ENCODE measurements at regions not wholly inside any gene's neighbourhood (a gene's known extent, or its start where the extent isn't known, plus 50 kb on each side); places are given as distances from the start of the nearest gene placed in this dataset.
"Not testable (repeated sequence)": the region's sequence is repeated elsewhere in the genome, so short reads cannot be mapped to it uniquely, and the experiment has no call there.

GRCh38 chr9:40991100-40991740 lies 137.3 kb downstream of the FOXD4L6 start:
- peaks cover 13% of the 10 kb centered on the region for H3K36me3 Mint-ChIP-seq (ENCODE audit: insufficient read depth)
- H3K4me3 Mint-ChIP-seq; ATAC-seq; DNase-seq; H3K27me3 Mint-ChIP-seq (ENCODE audit: low read depth); H3K9me3 Mint-ChIP-seq: not testable (repeated sequence)
- H3K4me1 Mint-ChIP-seq (ENCODE audit: low read depth): peaks cover 23% of the 10 kb centered on the region

- H3K9me3 Mint-ChIP-seq; DNase-seq; H3K27me3 Mint-ChIP-seq (ENCODE audit: low read depth); H3K4me3 Mint-ChIP-seq; ATAC-seq; H3K4me1 Mint-ChIP-seq (ENCODE audit: low read depth): not testable (repeated sequence)
- peaks cover 11% of the 10 kb centered on the region for H3K36me3 Mint-ChIP-seq (ENCODE audit: insufficient read depth)
These were observed 142.1 kb downstream of the FOXD4L6 start for GRCh38 chr9:40986332-40986731.

GRCh38 chr9:40975351-40975750 lies 153.1 kb downstream of the FOXD4L6 start:
- H3K4me3 Mint-ChIP-seq; H3K36me3 Mint-ChIP-seq (ENCODE audit: insufficient read depth); H3K9me3 Mint-ChIP-seq; H3K4me1 Mint-ChIP-seq (ENCODE audit: low read depth); DNase-seq; H3K27me3 Mint-ChIP-seq (ENCODE audit: low read depth); ATAC-seq: not testable (repeated sequence)

DNA sequence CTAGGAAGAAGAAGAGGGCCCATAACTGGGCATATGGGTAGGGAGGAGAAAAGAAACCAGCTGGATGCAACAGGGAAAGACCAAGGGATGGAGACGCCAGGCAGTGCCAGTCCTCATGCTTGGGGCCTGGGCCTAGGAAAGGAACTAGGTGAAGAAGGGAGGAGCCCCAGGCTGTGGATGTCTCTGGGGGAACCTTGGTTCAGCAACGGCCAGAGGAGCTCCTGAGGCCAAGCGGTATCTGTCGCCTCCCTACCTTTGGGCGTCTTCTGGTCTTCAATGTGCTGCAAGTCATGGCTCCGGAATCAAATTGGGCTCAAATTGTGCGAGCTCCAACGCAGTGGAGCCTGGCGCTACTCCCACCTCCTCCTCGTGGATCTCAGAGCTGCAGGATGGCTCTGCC lies 153.6 kb downstream of the FOXD4L6 start:
- not testable (repeated sequence) for H3K9me3 Mint-ChIP-seq, DNase-seq

DNA sequence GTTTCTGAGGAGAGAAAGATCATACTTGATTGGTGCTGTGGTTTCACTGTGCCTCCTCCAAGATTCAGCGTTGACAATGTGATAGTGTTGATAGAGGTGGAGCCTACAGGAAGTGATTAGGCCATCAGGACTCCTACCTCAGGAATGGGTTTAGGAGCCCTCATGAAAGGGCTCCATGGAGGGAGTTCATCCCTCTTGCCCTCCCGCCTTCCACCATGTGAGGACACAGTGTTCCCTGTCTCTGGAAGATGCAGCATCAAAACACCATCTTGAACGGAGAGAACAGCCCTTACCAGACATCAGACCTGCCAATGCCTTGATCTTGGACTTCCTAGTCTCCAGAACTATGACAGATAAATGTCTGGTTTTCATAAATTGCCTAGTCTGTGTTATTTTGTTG lies 156.7 kb downstream of the FOXD4L6 start:
- not testable (repeated sequence) for H3K27me3 Mint-ChIP-seq (ENCODE audit: low read depth); H3K9me3 Mint-ChIP-seq; H3K4me1 Mint-ChIP-seq (ENCODE audit: low read depth); DNase-seq; H3K4me3 Mint-ChIP-seq; H3K36me3 Mint-ChIP-seq (ENCODE audit: insufficient read depth); ATAC-seq

More for the DNA sequence above, 153.6 kb downstream of the FOXD4L6 start:
- ATAC-seq; H3K36me3 Mint-ChIP-seq (ENCODE audit: insufficient read depth); H3K4me3 Mint-ChIP-seq; H3K4me1 Mint-ChIP-seq (ENCODE audit: low read depth); H3K27me3 Mint-ChIP-seq (ENCODE audit: low read depth): not testable (repeated sequence)

- H3K27me3 Mint-ChIP-seq (ENCODE audit: low read depth); H3K36me3 Mint-ChIP-seq (ENCODE audit: insufficient read depth); H3K4me3 Mint-ChIP-seq; ATAC-seq; H3K9me3 Mint-ChIP-seq; DNase-seq; H3K4me1 Mint-ChIP-seq (ENCODE audit: low read depth): not testable (repeated sequence)
These were observed 158.1 kb downstream of the FOXD4L6 start for GRCh38 chr9:40970340-40970739.

GRCh38 chr9:40962461-40962860 lies 166.0 kb downstream of the FOXD4L6 start:
- not testable (repeated sequence) for H3K4me1 Mint-ChIP-seq (ENCODE audit: low read depth); H3K27me3 Mint-ChIP-seq (ENCODE audit: low read depth); H3K9me3 Mint-ChIP-seq; H3K36me3 Mint-ChIP-seq (ENCODE audit: insufficient read depth); DNase-seq; H3K4me3 Mint-ChIP-seq; ATAC-seq

DNA sequence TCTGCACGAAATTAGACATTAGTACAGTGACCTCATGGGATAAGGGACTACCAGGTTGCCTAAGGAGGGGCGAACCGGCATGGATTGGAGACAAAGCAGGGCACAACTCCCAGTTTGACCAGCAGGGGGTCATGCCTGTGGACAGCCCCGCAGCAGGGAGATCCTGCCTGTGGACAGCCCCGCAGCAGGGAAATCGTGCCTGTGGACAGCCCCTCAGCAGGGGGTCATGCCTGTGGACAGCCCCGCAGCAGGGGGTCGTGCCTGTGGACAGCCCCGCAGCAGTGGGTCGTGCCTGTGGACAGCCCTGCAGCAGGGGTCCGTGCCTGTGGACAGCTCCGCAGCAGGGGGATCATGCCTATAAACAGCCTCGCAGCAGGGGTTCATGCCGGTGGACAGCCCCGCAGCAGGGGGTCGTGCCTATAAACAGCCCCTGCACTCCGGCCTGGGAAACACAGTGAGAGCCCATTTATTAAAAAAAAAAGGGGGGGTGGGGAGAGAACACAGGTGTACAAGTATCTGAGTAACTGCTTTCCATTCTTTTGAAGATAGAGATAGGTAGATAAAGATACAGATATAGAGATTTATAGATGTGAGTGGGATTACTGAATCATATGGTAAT lies 176.5 kb downstream of the FOXD4L6 start:
- not testable (repeated sequence) for H3K27me3 Mint-ChIP-seq (ENCODE audit: low read depth); H3K4me1 Mint-ChIP-seq (ENCODE audit: low read depth); H3K4me3 Mint-ChIP-seq; ATAC-seq; DNase-seq; H3K9me3 Mint-ChIP-seq
- peaks cover 18% of the 10 kb centered on the region for H3K36me3 Mint-ChIP-seq (ENCODE audit: insufficient read depth)

DNA sequence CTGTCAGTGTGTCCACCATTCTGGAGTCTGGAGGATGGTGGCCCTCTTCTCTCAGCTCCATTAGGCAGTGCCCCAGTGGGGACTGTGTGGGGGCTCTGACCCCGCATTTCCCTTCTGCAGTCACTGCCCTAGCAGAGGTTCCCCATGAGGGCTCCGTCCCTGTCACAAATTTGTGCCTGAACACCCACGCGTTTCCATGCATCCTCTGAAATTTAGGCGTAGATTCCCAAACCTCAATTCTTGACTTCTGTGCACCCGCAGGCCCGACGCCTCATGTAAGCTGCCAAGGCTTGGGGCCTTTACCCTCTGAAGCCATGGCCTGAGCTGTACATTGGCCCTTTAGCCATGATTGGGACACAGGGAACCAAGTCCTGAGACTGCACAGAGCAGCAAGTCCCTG lies 182.3 kb downstream of the FOXD4L6 start:
- H3K4me1 Mint-ChIP-seq (ENCODE audit: low read depth); H3K4me3 Mint-ChIP-seq; H3K27me3 Mint-ChIP-seq (ENCODE audit: low read depth); ATAC-seq; DNase-seq; H3K36me3 Mint-ChIP-seq (ENCODE audit: insufficient read depth); H3K9me3 Mint-ChIP-seq: not testable (repeated sequence)

- not testable (repeated sequence) for H3K4me1 Mint-ChIP-seq (ENCODE audit: low read depth); DNase-seq; H3K4me3 Mint-ChIP-seq; H3K27me3 Mint-ChIP-seq (ENCODE audit: low read depth); ATAC-seq; H3K36me3 Mint-ChIP-seq (ENCODE audit: insufficient read depth)
- H3K9me3 Mint-ChIP-seq: peaks cover 12% of the 10 kb centered on the region
These were observed 185.8 kb downstream of the FOXD4L6 start for GRCh38 chr9:40942730-40943129.

- not testable (repeated sequence) for H3K27me3 Mint-ChIP-seq (ENCODE audit: low read depth); H3K4me1 Mint-ChIP-seq (ENCODE audit: low read depth); H3K36me3 Mint-ChIP-seq (ENCODE audit: insufficient read depth); H3K4me3 Mint-ChIP-seq; DNase-seq; ATAC-seq
- H3K9me3 Mint-ChIP-seq: peaks cover 12% of the 10 kb centered on the region
These were observed 188.6 kb downstream of the FOXD4L6 start for GRCh38 chr9:40939888-40940209.

- H3K4me3 Mint-ChIP-seq; H3K27me3 Mint-ChIP-seq (ENCODE audit: low read depth); ATAC-seq; H3K36me3 Mint-ChIP-seq (ENCODE audit: insufficient read depth); DNase-seq; H3K4me1 Mint-ChIP-seq (ENCODE audit: low read depth): not testable (repeated sequence)
- H3K9me3 Mint-ChIP-seq: peaks cover 12% of the 10 kb centered on the region
These were observed 189.1 kb downstream of the FOXD4L6 start for GRCh38 chr9:40939201-40939887.

DNA sequence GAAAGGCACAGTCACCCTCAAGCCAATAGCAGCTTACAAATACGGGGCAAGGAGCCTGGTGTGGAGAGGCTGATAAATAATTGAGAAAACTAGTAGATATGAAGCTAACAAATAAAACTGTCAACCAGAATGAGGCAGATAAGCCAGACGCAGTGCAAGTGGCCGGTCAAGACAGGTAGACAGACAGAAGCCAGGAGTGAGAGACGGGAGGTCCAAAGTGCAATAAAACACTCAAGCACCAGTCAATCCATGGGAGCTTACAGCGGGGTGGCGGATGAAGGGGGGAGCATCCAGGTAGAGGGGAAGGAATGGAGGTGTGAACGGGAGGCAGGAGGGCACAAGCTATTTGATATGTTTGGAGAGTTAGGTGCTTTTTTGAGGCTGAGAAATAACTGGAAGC lies 193.1 kb downstream of the FOXD4L6 start:
- Mint-ChIP-seq H3K27me3 (ENCODE audit: low read depth) (no peaks in the 10 kb centered on the region), H3K9me3 (peaks cover 22% of the 10 kb centered on the region), H3K36me3 (ENCODE audit: insufficient read depth) (peaks cover 7% of the 10 kb centered on the region), H3K4me3 (no peak overlapping the region), H3K4me1 (ENCODE audit: low read depth) (no peaks in the 10 kb centered on the region)
- ATAC-seq (no peak), DNase-seq (no peak)

DNA sequence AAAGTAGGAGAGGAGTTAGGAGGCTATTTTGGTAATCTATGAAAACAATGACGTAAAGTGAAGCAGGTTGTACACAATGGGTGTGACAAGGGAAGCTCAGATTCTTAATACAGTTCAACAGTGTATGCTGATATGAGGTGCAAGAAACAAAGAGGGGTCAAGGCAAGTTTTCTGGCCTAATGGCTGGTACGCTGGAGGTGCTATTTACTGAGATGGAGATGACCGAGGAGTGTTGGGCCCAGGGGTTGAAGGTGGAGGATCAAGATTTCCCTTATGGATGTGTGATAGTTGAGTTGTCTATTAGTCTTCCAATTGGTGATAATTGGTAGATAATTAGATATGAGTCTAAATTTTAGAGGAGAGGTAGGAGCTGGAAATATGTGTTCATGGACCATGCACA lies 194.0 kb downstream of the FOXD4L6 start:
- H3K4me3 Mint-ChIP-seq; DNase-seq; H3K4me1 Mint-ChIP-seq (ENCODE audit: low read depth); ATAC-seq; H3K36me3 Mint-ChIP-seq (ENCODE audit: insufficient read depth); H3K27me3 Mint-ChIP-seq (ENCODE audit: low read depth): not testable (repeated sequence)
- peaks cover 21% of the 10 kb centered on the region for H3K9me3 Mint-ChIP-seq

- H3K4me3 Mint-ChIP-seq; DNase-seq; H3K27me3 Mint-ChIP-seq (ENCODE audit: low read depth); H3K36me3 Mint-ChIP-seq (ENCODE audit: insufficient read depth); ATAC-seq; H3K4me1 Mint-ChIP-seq (ENCODE audit: low read depth): not testable (repeated sequence)
- H3K9me3 Mint-ChIP-seq: peaks cover 30% of the 10 kb centered on the region
These were observed 198.1 kb downstream of the FOXD4L6 start for GRCh38 chr9:40930426-40930825.

All from activated T-cell treated with anti-CD3 and anti-CD28 coated beads, Interleukin-2, amount 50 U/mL, for 4 hours (primary cell).